Dendritic cell treated with granulocyte-macrophage colony-stimulating factor and Interleukin-4, amounts not matched to agents 40 ng/mL and 50 ng/mL, for 4 days (primary cell): ENCODE measurements at regions not wholly inside any gene's neighbourhood (a gene's known extent, or its start where the extent isn't known, plus 50 kb on each side); places are given as distances from the start of the nearest gene placed in this dataset.

Source experiments
- H3K27ac Mint-ChIP-seq: one replicate; pipeline ENCODE4 v1.8.0; 2022; ENCODE audit warnings: mild to moderate bottlenecking, mixed read lengths
- H3K27me3 Mint-ChIP-seq: one replicate; pipeline ENCODE4 v1.8.0; 2022; ENCODE audit warnings: mild to moderate bottlenecking, mixed read lengths
- H3K36me3 Mint-ChIP-seq: one replicate; pipeline ENCODE4 v1.8.0; 2022; ENCODE audit warnings: low read depth, mixed read lengths
- H3K4me1 Mint-ChIP-seq: one replicate; pipeline ENCODE4 v1.8.0; 2022; ENCODE audit warnings: low read depth, mixed read lengths
- H3K4me3 Mint-ChIP-seq: one replicate; pipeline ENCODE4 v1.8.0; 2022; ENCODE audit warnings: mild to moderate bottlenecking, moderate library complexity, mixed read lengths
- H3K9me3 Mint-ChIP-seq: one replicate; pipeline ENCODE4 v1.8.0; 2022; ENCODE audit warnings: mixed read lengths
- intact Hi-C: fragments of 100-400 bp; cut with micrococcal nuclease; formaldehyde crosslinking; loops from one replicate; pipeline ENCODE4 v1.15.0; 2022

DNA sequence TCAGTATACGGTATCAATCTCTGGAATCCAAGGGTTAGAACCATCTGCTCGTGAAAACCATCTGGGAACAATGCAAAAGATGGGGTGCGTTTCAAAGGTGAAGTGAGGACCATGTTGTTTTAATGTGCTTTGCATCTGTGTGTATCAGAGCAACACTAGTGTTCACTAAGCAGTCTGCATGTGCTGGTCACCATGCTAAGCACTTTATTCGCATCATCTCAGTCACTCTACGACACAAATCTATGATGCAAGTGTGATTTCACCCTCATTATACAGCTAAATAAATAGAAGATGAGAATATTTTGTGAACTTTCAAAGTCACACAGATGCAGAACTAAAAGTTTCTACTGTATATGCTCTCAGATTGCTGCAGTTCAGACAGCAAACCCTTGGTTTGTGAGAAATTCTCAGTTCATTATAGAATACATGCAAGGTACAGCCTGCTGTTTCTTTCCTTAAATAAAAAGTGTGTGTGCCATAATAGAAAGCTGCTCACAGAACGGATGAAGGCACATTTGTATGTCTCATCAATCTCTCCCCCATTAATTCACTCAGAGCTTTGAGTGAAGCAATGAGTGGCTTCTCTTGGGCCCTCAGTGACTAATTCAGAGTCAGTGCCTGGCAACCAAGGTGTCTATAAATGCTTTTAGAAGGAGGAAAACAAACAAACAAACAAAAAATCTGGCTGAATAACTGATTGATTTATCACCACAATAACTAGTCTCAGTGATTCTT, 652.8 kb upstream of the SOX11 start:
- Mint-ChIP-seq H3K4me3 (no peak overlapping the region), H3K9me3 (peaks cover 16% of the 10 kb centered on the region)

GRCh38 chr2:5040571-5040970, 651.6 kb upstream of the SOX11 start:
- no peaks in the 10 kb centered on the region for H3K27me3 Mint-ChIP-seq
- intact Hi-C loops, result no loop called here
- no peaks in the 10 kb centered on the region for H3K36me3 Mint-ChIP-seq
- peaks cover 16% of the 10 kb centered on the region for H3K9me3 Mint-ChIP-seq
- no peak overlapping the region for H3K4me3 Mint-ChIP-seq
- no peak overlapping the region for H3K27ac Mint-ChIP-seq
- H3K4me1 Mint-ChIP-seq, result no peaks in the 10 kb centered on the region

More for the DNA sequence above, 652.8 kb upstream of the SOX11 start:
- intact Hi-C loops, result no loop called here
- H3K4me1 Mint-ChIP-seq, result no peaks in the 10 kb centered on the region
- no peak overlapping the region for H3K27ac Mint-ChIP-seq
- H3K36me3 Mint-ChIP-seq, result no peaks in the 10 kb centered on the region
- H3K27me3 Mint-ChIP-seq, result no peaks in the 10 kb centered on the region

GRCh38 chr2:5041501-5041900, 650.7 kb upstream of the SOX11 start:
- Mint-ChIP-seq H3K27me3 (no peaks in the 10 kb centered on the region), H3K36me3 (no peaks in the 10 kb centered on the region), H3K4me1 (no peaks in the 10 kb centered on the region), H3K4me3 (no peak overlapping the region), H3K27ac (no peak overlapping the region), H3K9me3 (peaks cover 19% of the 10 kb centered on the region)
- intact Hi-C loops, result no loop called here

- no peak overlapping the region for H3K4me3 Mint-ChIP-seq
- no peak overlapping the region for H3K27ac Mint-ChIP-seq
- H3K27me3 Mint-ChIP-seq, result no peaks in the 10 kb centered on the region
- intact Hi-C loops, result no loop called here
- H3K36me3 Mint-ChIP-seq, result no peaks in the 10 kb centered on the region
- H3K4me1 Mint-ChIP-seq, result no peaks in the 10 kb centered on the region
- peaks cover 28% of the 10 kb centered on the region for H3K9me3 Mint-ChIP-seq
Observed at GRCh38 chr2:5042666-5043440, 649.3 kb upstream of the SOX11 start.

GRCh38 chr2:5051300-5051699, 640.9 kb upstream of the SOX11 start:
- no peaks in the 10 kb centered on the region for H3K27me3 Mint-ChIP-seq
- no peak overlapping the region for H3K4me3 Mint-ChIP-seq
- H3K36me3 Mint-ChIP-seq, result no peaks in the 10 kb centered on the region
- H3K9me3 Mint-ChIP-seq, result peaks cover 27% of the 10 kb centered on the region
- H3K27ac Mint-ChIP-seq, result no peak overlapping the region
- no peaks in the 10 kb centered on the region for H3K4me1 Mint-ChIP-seq
- intact Hi-C loops, result no loop called here

DNA sequence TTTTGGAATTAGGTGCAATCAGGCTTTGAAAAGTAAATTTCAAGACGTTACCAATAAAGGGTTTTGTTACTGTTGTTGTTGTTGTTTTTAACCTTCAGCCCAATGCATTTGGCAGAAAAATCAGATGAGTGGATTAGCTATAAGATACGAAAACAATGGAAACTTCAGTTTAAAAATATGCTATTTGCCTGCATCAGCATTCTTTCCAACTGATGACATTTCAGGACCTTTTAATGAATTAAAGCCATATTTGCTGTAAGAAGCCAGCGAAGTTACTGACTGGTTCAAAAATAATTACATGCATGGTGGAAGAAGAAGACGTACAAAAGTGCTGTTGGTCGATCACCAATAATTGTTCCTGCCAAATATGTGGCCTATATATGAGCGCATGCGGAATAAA, 639.3 kb upstream of the SOX11 start:
- intact Hi-C loops, result no loop called here
- H3K27ac Mint-ChIP-seq, result no peak overlapping the region

GRCh38 chr2:5057891-5058351, 634.3 kb upstream of the SOX11 start:
- Mint-ChIP-seq H3K4me3 (no peak overlapping the region), H3K27ac (no peak overlapping the region), H3K9me3 (no peaks in the 10 kb centered on the region), H3K4me1 (no peaks in the 10 kb centered on the region), H3K27me3 (no peaks in the 10 kb centered on the region), H3K36me3 (no peaks in the 10 kb centered on the region)
- intact Hi-C loops, result no loop called here

More for the DNA sequence above, 639.3 kb upstream of the SOX11 start:
- Mint-ChIP-seq H3K27me3 (no peaks in the 10 kb centered on the region), H3K4me1 (no peaks in the 10 kb centered on the region), H3K9me3 (peaks cover 16% of the 10 kb centered on the region), H3K4me3 (no peak overlapping the region), H3K36me3 (no peaks in the 10 kb centered on the region)

DNA sequence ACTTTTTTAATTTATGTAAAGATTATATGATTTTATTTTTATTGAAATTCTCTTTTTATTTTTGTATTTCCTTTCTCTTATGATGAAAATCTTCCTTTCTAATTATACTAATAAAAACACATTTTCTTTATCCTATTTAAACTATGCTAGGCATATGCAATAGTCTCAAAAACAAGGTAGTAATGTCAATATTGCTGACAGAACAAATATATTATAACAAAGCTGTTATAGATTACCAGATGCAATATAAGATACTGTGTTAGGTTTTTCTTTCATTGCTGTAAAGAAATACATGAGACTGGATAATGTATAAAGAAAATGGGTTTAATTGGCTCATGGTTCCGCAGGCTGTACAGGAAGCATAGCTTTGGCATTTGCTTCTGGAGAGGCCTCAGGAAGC, 631.2 kb upstream of the SOX11 start:
- H3K27ac Mint-ChIP-seq, result no peak overlapping the region
- H3K27me3 Mint-ChIP-seq, result no peaks in the 10 kb centered on the region
- intact Hi-C loops, result no loop called here
- H3K9me3 Mint-ChIP-seq, result peaks cover 12% of the 10 kb centered on the region
- H3K4me3 Mint-ChIP-seq, result no peak overlapping the region
- H3K36me3 Mint-ChIP-seq, result no peaks in the 10 kb centered on the region
- H3K4me1 Mint-ChIP-seq, result no peaks in the 10 kb centered on the region

GRCh38 chr2:5064687-5065086, 627.5 kb upstream of the SOX11 start:
- Mint-ChIP-seq H3K27ac (no peak overlapping the region), H3K4me3 (no peak overlapping the region), H3K36me3 (no peaks in the 10 kb centered on the region), H3K9me3 (peaks cover 15% of the 10 kb centered on the region), H3K4me1 (no peaks in the 10 kb centered on the region), H3K27me3 (no peaks in the 10 kb centered on the region)
- intact Hi-C loops, result no loop called here

DNA sequence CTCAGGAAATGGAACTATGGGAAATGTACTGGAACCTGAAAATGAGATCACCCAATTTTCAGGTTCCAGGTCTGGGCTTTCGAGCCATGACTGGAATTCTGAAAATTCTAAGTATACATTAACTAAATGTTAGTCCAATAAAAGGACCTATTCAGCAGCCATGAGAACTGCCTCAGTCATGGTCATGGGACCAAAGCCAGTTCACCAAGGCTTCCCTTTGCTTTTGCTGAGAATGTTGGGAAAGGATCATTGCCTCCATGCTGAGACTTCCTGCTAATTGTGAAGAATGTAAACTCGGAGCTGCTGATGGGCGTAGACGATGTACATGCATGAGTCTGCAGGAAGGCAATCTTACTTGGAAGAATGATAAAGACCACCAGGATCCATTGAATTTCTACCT, 624.4 kb upstream of the SOX11 start:
- H3K27ac Mint-ChIP-seq, result no peak overlapping the region
- H3K9me3 Mint-ChIP-seq, result peaks cover 28% of the 10 kb centered on the region
- H3K4me1 Mint-ChIP-seq, result no peaks in the 10 kb centered on the region
- H3K4me3 Mint-ChIP-seq, result no peak overlapping the region
- H3K27me3 Mint-ChIP-seq, result no peaks in the 10 kb centered on the region
- H3K36me3 Mint-ChIP-seq, result no peaks in the 10 kb centered on the region
- intact Hi-C loops, result no loop called here

DNA sequence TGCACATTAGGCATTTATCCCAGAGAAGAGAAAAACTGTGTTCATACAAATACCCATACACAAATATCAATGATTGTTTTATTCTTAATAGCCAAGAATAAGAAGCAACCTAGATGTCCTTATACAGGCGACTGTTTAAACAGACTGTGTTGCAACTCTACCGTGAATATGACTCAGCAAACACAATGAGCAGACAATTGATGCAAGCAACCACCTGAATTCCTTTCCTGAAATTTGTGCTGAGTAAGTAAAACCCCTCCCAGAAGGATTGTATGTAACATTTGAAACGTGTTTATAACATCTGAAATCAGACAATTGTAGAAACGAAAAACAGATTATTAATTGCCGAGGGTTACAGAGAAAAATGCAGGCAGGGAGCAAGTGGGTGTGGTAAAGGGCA, 621.9 kb upstream of the SOX11 start:
- H3K36me3 Mint-ChIP-seq, result no peaks in the 10 kb centered on the region
- no peaks in the 10 kb centered on the region for H3K4me1 Mint-ChIP-seq
- intact Hi-C loops, result no loop called here
- peaks cover 23% of the 10 kb centered on the region for H3K9me3 Mint-ChIP-seq
- H3K27me3 Mint-ChIP-seq, result no peaks in the 10 kb centered on the region
- no peak overlapping the region for H3K4me3 Mint-ChIP-seq
- no peak overlapping the region for H3K27ac Mint-ChIP-seq

DNA sequence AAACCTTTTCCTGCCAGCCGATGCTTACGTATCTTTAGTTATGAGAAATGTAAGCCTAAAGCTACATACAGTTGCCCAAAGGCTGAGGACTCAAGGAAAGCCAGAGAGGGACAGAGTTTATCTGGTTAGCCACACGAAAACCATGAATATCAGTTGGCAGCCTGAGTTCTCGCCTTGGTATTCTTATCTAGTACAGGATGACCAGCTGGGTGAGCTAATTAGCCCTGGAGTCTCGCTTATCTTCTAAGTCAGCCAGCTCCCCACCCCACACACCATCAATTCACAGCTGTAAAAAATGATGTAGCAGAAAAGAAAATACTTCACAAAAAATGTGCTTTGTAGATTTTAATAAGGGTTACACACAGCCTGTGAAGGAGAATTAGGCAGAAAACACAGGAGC, 617.5 kb upstream of the SOX11 start:
- Mint-ChIP-seq H3K9me3 (peaks cover 24% of the 10 kb centered on the region), H3K4me1 (no peaks in the 10 kb centered on the region), H3K36me3 (no peaks in the 10 kb centered on the region), H3K27me3 (no peaks in the 10 kb centered on the region), H3K4me3 (no peak overlapping the region), H3K27ac (no peak overlapping the region)
- intact Hi-C loops, result no loop called here

DNA sequence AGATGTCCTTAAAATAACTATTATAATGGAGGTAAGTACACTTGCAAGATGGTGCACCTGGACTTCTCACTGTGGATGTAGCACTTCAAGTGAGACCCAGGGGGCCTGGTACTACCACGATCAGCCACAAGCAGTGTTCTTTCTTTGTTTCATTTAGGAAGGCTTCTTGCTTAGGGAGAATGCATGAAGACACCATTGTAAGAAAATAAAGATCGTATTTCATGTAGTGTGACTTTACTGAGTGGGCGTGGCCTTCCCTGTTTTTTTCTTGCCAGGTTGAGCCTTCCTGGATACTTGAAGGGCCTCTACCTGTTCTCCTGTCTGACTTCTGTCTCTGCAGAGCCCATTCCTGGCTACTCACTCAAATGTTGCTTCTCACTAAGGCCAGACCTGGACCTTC, 615.6 kb upstream of the SOX11 start:
- Mint-ChIP-seq H3K4me1 (no peaks in the 10 kb centered on the region), H3K27ac (no peak overlapping the region)

DNA sequence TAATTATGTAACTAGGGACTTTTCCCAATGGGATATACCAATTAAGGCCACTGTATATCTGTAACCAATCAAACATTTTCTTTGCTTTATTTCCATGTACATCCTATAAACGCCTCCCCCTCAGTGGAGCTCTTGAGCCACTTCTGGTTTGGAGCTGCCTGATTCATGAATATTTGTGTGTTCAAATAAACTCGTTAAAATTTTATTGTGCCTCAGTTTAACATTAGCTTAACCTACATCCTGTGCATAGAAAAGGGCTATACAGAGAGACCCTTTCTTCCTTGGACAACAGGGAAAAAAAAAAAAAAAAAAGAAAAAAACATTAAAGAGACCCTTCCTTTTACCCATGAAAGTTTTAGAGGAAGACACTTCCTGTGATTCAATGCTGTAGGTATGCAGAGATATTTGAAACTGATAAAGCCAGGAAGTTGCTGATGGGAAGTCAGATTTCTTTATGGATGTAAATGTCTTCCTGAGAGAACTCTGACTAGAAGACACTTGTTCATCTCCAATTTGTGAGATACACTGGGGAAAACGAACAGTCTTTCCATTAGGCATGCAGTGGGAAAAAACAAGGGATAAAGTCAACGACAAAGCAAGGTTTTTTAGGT, 614.6 kb upstream of the SOX11 start:
- Mint-ChIP-seq H3K27me3 (no peaks in the 10 kb centered on the region), H3K27ac (no peak overlapping the region), H3K4me3 (no peak overlapping the region), H3K4me1 (no peaks in the 10 kb centered on the region), H3K36me3 (no peaks in the 10 kb centered on the region), H3K9me3 (peaks cover 15% of the 10 kb centered on the region)
- intact Hi-C loops, result no loop called here

More for the DNA sequence above, 615.6 kb upstream of the SOX11 start:
- no peak overlapping the region for H3K4me3 Mint-ChIP-seq
- no peaks in the 10 kb centered on the region for H3K36me3 Mint-ChIP-seq
- H3K27me3 Mint-ChIP-seq, result no peaks in the 10 kb centered on the region
- intact Hi-C loops, result no loop called here
- H3K9me3 Mint-ChIP-seq, result peaks cover 23% of the 10 kb centered on the region
